ENCODE measurements at regions not wholly inside any gene's neighbourhood (a gene's known extent, or its start where the extent isn't known, plus 50 kb on each side); places are given as distances from the start of the nearest gene placed in this dataset.

GRCh38 chr4:19104176-19104575, 1082.6 kb upstream of the LCORL start:
- no peaks in the 10 kb centered on the region for H3F3A ChIP-seq (ENCODE audit: control insufficient read depth, insufficient read depth)
- H3K79me2 ChIP-seq (ENCODE audit: control insufficient read depth, low read length) = no peaks in the 10 kb centered on the region
- no peak overlapping the region for H3K4me2 ChIP-seq (ENCODE audit: low read length)
- no peaks in the 10 kb centered on the region for H4K20me1 ChIP-seq (ENCODE audit: control insufficient read depth, insufficient read depth, low read depth, low read length)
- TF ChIP-seq EZH2phosphoT487 (IDR thresholded peaks at IDR 0.05; ENCODE audit: borderline replicate concordance, low read length) = no peak
- H3K4me3 ChIP-seq (ENCODE audit: low read length) = no peak overlapping the region
- no peaks in the 10 kb centered on the region for H3K27me3 ChIP-seq (ENCODE audit: control insufficient read depth, low read length)
- H3K9me3 ChIP-seq (ENCODE audit: control insufficient read depth, insufficient read depth, low read length) = no peaks in the 10 kb centered on the region
- H3K36me3 ChIP-seq (ENCODE audit: control insufficient read depth, low read length) = no peaks in the 10 kb centered on the region
- H3K27ac ChIP-seq (ENCODE audit: low read depth, low read length) = no peak overlapping the region
- H3K4me1 ChIP-seq (ENCODE audit: control insufficient read depth, low read length) = no peaks in the 10 kb centered on the region
- no peaks in the 10 kb centered on the region for H3K9me2 ChIP-seq (replicated peaks; ENCODE audit: control insufficient read depth, low read length)

DNA sequence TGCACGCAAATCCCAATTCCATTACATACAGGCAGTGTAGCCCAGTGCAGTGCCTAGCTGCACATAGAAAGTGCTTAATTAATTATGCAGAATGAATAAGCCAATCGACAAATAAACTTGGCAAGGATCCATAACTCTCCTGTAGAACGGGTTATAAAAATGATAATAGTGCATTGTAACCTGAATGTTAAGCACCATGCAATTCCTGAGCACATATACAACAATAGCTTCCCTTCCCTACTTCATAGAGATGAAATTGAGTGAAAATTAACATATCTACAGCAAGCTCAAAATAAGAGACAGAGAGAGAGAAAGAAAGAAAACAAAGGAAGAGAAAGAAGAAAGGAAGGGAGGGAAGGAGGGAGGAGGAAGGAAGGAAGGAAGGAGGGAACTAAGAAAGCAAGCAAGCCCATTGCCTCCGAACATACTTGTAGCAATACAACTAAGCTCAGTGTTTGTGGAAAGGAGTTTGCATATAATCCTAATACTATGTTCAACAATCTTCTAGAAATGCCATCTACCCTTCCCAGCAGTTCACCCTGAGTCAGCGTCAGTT, 1074.0 kb upstream of the LCORL start:
- Histone ChIP-seq H3F3A (ENCODE audit: control insufficient read depth, insufficient read depth) (no peaks in the 10 kb centered on the region), H4K20me1 (ENCODE audit: control insufficient read depth, insufficient read depth, low read depth, low read length) (no peaks in the 10 kb centered on the region), H3K4me1 (ENCODE audit: control insufficient read depth, low read length) (no peaks in the 10 kb centered on the region), H3K4me3 (ENCODE audit: low read length) (no peak overlapping the region), H3K4me2 (ENCODE audit: low read length) (no peak overlapping the region), H3K9me2 (replicated peaks; ENCODE audit: control insufficient read depth, low read length) (no peaks in the 10 kb centered on the region), H3K27me3 (ENCODE audit: control insufficient read depth, low read length) (no peaks in the 10 kb centered on the region), H3K79me2 (ENCODE audit: control insufficient read depth, low read length) (no peaks in the 10 kb centered on the region), H3K9me3 (ENCODE audit: control insufficient read depth, insufficient read depth, low read length) (no peaks in the 10 kb centered on the region), H3K36me3 (ENCODE audit: control insufficient read depth, low read length) (no peaks in the 10 kb centered on the region), H3K27ac (ENCODE audit: low read depth, low read length) (no peak overlapping the region)
- TF ChIP-seq, protein P1, sequence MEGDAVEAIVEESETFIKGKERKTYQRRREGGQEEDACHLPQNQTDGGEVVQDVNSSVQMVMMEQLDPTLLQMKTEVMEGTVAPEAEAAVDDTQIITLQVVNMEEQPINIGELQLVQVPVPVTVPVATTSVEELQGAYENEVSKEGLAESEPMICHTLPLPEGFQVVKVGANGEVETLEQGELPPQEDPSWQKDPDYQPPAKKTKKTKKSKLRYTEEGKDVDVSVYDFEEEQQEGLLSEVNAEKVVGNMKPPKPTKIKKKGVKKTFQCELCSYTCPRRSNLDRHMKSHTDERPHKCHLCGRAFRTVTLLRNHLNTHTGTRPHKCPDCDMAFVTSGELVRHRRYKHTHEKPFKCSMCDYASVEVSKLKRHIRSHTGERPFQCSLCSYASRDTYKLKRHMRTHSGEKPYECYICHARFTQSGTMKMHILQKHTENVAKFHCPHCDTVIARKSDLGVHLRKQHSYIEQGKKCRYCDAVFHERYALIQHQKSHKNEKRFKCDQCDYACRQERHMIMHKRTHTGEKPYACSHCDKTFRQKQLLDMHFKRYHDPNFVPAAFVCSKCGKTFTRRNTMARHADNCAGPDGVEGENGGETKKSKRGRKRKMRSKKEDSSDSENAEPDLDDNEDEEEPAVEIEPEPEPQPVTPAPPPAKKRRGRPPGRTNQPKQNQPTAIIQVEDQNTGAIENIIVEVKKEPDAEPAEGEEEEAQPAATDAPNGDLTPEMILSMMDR (IDR thresholded peaks at IDR 0.05; ENCODE audit: low read depth, low read length, poor library complexity, severe bottlenecking) = no peak
- TF ChIP-seq EZH2phosphoT487 (IDR thresholded peaks at IDR 0.05; ENCODE audit: borderline replicate concordance, low read length) = no peak

DNA sequence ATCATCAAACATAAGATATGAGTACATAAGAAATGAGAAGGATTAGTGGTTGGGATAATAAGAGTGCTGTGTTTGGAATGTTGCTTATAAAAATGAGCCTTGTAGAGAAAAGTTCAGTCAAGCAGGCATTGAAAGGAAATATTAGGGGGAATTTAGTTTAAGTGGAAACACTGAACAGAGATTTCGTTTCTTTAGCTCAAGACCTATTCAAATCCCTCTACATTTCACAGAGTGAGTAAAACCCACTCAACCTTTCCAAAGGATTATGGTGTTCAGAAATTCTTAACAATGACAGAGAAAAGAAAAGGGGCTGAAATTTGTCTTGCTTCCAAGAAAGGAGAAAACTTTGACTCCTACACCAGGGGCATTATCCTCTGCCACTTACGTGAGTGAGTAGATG, 1072.4 kb upstream of the LCORL start:
- Histone ChIP-seq H3F3A (ENCODE audit: control insufficient read depth, insufficient read depth) (no peaks in the 10 kb centered on the region), H3K9me2 (replicated peaks; ENCODE audit: control insufficient read depth, low read length) (no peaks in the 10 kb centered on the region), H4K20me1 (ENCODE audit: control insufficient read depth, insufficient read depth, low read depth, low read length) (no peaks in the 10 kb centered on the region), H3K4me2 (ENCODE audit: low read length) (no peak overlapping the region), H3K27ac (ENCODE audit: low read depth, low read length) (no peak overlapping the region), H3K79me2 (ENCODE audit: control insufficient read depth, low read length) (no peaks in the 10 kb centered on the region), H3K27me3 (ENCODE audit: control insufficient read depth, low read length) (no peaks in the 10 kb centered on the region), H3K36me3 (ENCODE audit: control insufficient read depth, low read length) (no peaks in the 10 kb centered on the region), H3K9me3 (ENCODE audit: control insufficient read depth, insufficient read depth, low read length) (no peaks in the 10 kb centered on the region), H3K4me1 (ENCODE audit: control insufficient read depth, low read length) (no peaks in the 10 kb centered on the region), H3K4me3 (ENCODE audit: low read length) (no peak overlapping the region)
- TF ChIP-seq EZH2phosphoT487 (IDR thresholded peaks at IDR 0.05; ENCODE audit: borderline replicate concordance, low read length) = no peak
- TF ChIP-seq, protein P1 (IDR thresholded peaks at IDR 0.05; ENCODE audit: low read depth, low read length, poor library complexity, severe bottlenecking) = no peak

GRCh38 chr4:19092797-19093196, 1071.2 kb upstream of the LCORL start:
- Histone ChIP-seq H3K36me3 (ENCODE audit: control insufficient read depth, low read length) (no peaks in the 10 kb centered on the region), H3K4me1 (ENCODE audit: control insufficient read depth, low read length) (no peaks in the 10 kb centered on the region), H3K4me2 (ENCODE audit: low read length) (no peak overlapping the region), H3F3A (ENCODE audit: control insufficient read depth, insufficient read depth) (no peaks in the 10 kb centered on the region), H3K9me3 (ENCODE audit: control insufficient read depth, insufficient read depth, low read length) (no peaks in the 10 kb centered on the region; the same call in 1 of the 2 replicates), H3K9me2 (replicated peaks; ENCODE audit: control insufficient read depth, low read length) (no peaks in the 10 kb centered on the region), H3K79me2 (ENCODE audit: control insufficient read depth, low read length) (no peaks in the 10 kb centered on the region), H3K4me3 (ENCODE audit: low read length) (no peak overlapping the region), H3K27me3 (ENCODE audit: control insufficient read depth, low read length) (no peaks in the 10 kb centered on the region), H4K20me1 (ENCODE audit: control insufficient read depth, insufficient read depth, low read depth, low read length) (no peaks in the 10 kb centered on the region), H3K27ac (ENCODE audit: low read depth, low read length) (no peak overlapping the region)
- TF ChIP-seq EZH2phosphoT487 (IDR thresholded peaks at IDR 0.05; ENCODE audit: borderline replicate concordance, low read length) = no peak
- TF ChIP-seq, protein P1 (IDR thresholded peaks at IDR 0.05; ENCODE audit: low read depth, low read length, poor library complexity, severe bottlenecking) = no peak

Data from DOHH2 (cell line).